Stimulated activated CD8-positive, alpha-beta memory T cell treated with anti-CD3 and anti-CD28 coated beads, Interleukin-12 subunit alpha, Interleukin-12 subunit beta, amount 100 ng/mL, for 24 hours (primary cell): ENCODE measurements at regions not wholly inside any gene's neighbourhood (a gene's known extent, or its start where the extent isn't known, plus 50 kb on each side); places are given as distances from the start of the nearest gene placed in this dataset.
"Not testable (repeated sequence)": the region's sequence is repeated elsewhere in the genome, so short reads cannot be mapped to it uniquely, and the experiment has no call there.

Experiments
- DNase-seq: peaks from one replicate; pipeline ENCODE4 v3.0.0-alpha.2; 2020; ENCODE audit errors: extremely low read depth

DNA sequence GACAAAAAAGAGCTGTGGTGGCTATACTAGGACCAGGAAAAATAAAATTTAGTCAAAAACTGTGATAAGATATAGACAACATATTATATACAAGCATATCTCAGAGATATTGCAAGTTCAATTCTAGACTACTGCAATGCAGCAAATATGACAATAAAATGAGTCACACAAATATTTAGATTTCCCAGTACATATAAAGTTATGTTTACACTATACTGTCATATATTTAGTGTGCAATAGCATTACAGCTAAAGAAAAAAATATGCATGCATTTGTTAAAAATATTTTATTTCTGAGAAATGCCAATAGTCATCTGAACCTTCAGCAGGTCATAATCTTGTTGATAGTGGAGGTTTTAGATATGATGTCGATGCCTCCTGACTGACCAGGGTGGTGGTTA, 72.1 kb downstream of the AKR1C4 start:
- no peak for DNase-seq

- no peak for DNase-seq
These were observed 73.2 kb downstream of the AKR1C4 start for GRCh38 chr10:5269791-5270190.

GRCh38 chr10:5271526-5271925, 74.9 kb downstream of the AKR1C4 start:
- DNase-seq: no peak

- DNase-seq: no peak
These were observed 75.6 kb downstream of the AKR1C4 start for GRCh38 chr10:5272065-5272803.

- DNase-seq: no peak
These were observed 78.2 kb downstream of the AKR1C4 start for GRCh38 chr10:5274795-5275194.

- no peak for DNase-seq
These were observed 83.4 kb upstream of the UCN3 start for GRCh38 chr10:5281356-5281755.

DNA sequence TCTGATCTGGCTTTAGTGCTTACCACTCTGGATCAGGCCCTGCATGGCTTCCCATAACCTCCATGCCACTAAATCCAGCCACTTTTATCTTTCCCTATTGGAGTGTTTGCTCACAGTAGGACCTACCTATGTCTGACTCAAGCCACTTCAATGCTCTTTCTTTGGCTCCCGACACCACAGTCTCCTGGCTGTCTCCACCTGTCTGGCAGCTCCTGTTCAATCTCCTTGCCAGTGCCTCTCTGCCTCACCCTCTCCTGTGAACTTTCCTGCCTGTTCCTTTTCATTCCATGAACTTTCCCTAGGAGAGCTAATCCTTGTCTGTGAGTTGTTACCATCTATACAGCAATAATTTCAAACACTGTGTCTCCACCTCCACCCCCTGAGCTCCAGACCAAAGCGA, 82.6 kb upstream of the UCN3 start:
- no peak for DNase-seq

DNA sequence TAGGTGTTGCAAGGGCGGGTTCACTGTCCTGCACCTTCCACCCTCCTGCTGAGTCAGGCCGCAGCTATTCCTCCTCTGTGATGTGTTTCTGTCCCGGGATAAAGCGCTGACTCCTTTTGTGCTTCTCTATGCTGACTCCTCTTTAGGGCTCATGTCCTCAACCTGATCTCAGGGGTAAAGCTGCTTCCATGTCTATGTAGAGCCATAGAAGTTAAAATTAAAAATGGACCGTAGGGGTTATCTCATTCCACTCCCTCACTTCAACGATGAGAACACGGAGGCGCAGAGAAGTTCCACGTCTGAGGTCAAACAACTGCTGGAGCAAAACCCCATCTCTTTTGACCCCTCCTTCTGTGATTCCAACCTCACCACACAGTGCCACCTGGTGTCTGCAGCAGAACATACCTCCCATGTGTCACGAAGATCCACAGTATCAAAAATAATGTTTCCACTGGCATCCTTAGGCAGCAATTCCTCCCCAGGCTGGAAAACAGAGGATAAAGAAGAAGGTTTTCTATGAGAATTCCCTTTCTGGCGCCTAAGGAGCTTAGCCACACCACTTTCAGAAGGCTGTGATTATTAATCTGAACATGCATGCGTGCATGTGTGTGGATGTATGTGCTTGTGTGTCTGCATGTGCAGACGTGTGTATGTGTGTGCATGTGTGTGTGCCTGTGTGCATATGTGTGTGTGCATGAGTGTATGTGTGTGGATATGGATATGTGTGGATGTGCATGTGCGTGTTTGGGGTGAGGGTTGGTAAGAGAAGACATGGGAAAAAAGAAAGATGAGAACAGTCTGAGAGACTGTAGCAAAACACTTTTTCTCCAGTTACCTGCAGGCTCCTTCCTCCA, 81.2 kb upstream of the UCN3 start:
- DNase-seq: no peak

DNA sequence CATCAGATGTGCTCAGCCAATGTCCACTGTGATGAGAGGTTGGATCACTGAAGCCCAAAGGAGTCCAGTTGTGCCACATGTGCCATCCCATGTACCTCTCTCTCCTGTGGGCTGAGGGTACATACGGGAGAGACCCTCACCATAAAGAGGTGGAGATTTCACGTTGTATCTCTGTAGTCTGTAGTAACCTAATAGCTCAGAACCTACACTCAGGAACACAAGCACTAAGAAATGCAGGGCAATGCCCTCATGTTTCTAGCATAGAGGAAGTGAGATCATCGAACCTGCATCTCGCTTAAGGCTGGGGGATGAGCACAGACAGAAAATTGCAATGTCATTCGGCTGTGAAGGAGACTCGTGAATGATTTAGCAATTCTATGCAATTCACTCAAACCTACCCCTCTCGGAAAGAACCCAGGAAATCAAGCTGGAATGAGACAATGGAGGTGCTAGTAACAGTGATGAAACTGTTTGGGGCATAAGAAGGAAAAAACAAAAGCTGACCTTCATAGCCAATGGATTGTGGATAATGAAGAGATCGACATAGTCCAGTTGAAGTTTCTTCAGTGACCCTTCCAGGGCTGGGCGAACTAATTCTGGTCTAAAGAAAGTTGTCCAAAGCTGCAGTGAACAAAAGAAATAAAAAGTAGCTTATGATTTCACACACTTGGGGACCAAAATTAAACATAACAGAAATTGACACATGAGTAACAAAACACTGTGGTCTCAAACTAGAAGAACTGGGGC, 80.3 kb upstream of the UCN3 start:
- DNase-seq: no peak

DNA sequence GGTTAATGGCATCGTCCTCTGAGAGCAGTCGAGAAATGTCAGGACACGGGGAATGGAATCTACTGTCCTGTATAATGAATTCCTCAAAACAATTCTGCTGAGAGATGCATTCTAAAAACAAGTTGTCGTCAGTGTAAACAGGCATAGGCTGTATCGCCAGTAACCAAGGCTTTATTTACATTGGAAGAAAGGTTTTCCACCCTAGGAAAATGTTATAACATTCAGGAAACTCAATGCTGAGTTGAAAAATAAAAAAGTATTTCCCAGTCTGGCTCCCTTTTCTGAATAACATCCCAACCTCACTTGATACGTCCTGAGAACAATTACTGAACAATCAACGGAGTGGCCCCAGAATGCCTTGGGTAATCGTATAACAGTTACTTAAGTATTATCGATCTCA, 79.6 kb upstream of the UCN3 start:
- no peak for DNase-seq

DNA sequence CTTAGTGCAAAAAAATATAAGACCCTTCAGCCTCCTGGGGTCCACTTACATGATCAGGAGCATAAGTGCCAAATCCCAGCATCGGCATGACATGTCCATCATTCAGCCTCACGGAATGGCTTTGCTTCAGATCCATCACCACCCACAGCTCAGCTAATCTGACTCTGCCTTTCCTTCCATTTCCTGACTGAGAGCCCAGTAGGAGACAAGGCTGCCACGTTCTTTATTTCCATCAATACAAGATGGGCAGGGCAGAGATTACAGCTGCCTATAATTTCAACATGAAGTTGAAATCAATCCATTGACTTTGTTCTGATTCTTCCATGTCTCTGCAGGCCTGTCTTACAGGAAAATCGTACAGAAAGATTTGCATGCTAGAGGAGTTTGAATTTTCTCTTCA, 76.4 kb upstream of the UCN3 start:
- DNase-seq: no peak

DNA sequence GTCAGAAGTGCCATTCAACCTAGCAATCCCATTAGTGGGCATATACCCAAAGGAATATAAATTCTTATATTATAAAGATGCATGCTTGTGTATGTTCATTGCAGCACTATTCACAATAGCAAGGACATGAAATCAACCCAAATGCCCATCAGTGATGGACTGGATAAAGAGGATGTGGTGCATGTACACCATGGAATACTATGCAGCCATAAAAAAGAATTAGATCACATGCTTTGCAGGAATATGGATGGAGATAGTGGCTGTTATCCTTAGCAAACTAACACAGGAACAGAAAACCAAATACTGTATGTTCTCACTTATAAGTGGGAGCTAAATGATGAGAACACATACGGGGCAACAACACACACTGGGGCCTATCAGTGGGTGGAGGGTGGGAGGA, 75.5 kb upstream of the UCN3 start:
- not testable (repeated sequence) for DNase-seq

GRCh38 chr10:5291501-5292195, 73.1 kb upstream of the UCN3 start:
- DNase-seq: peak; percentile 24

GRCh38 chr10:5292196-5292735, 72.5 kb upstream of the UCN3 start:
- DNase-seq: no peak

DNA sequence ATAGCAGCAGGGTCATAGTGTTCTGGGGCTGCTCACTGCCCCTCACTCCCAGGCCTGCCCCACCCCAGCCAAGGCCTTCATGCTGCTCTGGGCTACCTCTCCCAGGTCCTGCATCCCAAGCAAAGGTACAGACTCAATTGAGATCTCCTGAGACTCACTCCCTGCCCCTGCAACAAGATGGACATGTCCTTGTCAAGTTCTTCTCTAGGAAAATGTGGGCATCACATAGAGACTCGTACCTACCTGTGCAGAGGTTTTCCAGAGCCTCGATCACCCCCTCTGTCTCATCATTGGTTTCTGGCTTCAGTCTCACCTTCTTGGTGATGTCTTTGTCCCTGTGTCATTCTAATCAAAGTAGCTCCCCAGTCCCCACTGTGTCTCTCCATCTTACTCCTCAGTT, 71.8 kb upstream of the UCN3 start:
- not testable (repeated sequence) for DNase-seq

DNA sequence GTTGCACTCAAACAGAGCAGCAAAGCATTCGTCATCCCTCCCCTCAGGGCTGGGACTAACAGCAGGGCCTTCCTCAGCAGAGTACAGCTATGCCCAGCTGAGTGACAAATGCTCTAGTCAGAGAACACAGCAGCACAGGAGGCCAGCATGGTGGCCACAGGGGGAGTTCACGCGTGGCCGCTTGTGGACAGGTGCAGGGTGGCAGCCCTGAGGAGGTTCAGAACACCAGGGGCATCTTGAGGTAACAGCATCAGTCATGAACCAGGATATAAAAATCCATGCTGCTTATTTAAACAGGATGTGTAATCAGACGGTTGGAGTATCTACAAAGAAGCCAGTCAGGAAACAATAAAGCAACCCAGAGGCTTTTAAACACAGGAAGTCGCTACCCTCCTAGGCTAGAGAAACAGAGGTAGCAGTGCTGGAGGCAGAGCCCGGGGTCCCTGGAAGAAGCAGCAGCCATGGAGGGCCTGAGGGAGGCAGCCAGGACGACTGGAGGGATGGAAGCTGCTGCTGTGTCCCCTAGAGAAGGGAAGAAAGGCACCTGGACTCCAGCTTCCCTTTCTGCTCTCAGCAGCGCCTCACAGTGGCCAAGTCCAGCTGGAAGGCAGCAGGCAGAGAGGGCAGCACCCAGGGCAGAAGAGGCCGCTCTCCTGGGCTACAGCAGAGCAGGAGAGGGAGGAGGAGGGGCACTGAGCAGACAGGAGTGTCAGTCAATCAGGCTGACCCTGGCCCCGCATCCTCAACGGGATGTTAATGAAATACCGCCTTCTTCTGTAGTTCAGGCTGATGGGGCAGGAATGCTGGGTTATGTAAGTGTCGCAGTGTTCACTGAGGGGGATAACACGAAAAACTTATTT, 70.8 kb upstream of the UCN3 start:
- no peak for DNase-seq

GRCh38 chr10:5297466-5297865, 67.3 kb upstream of the UCN3 start:
- DNase-seq: no peak

GRCh38 chr10:5297996-5298395, 66.8 kb upstream of the UCN3 start:
- no peak for DNase-seq

GRCh38 chr10:5299950-5300349, 64.8 kb upstream of the UCN3 start:
- DNase-seq: no peak

DNA sequence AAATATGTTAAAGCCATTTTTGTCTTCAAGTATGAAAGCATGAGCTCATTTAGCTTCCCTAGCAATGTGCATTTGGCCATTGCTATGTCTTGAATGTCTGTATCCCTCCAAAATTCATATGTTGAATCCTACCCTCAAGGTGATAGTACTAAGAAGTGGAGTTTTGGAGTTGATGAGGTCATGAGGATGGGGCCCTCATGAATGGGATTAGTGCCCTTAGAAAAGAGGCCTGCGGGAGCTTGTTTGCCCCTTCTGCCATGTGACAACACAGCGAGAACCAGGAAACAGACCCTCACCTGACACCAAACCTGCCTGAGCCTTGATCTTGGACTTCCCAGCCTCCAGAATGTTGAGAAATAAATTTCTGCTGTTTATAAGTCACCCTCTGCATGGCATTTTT, 61.3 kb upstream of the UCN3 start:
- no peak for DNase-seq

- DNase-seq: no peak
These were observed 59.4 kb upstream of the UCN3 start for GRCh38 chr10:5305374-5305773.
